ENCODE measurements at regions not wholly inside any gene's neighbourhood (a gene's known extent, or its start where the extent isn't known, plus 50 kb on each side); places are given as distances from the start of the nearest gene placed in this dataset.

- Histone ChIP-seq H3K27me3 (no peaks in the 10 kb centered on the region), H3K4me3 (no peak overlapping the region), H3K36me3 (no peaks in the 10 kb centered on the region), H3K4me1 (no peaks in the 10 kb centered on the region), H3K9me3 (no peaks in the 10 kb centered on the region), H3K27ac (no peak overlapping the region)
- 77 to 92% (median 89%) methylated on average over 3 to 4 of the region's 4 CpGs for WGBS, 5 donors
- intact Hi-C loops (cut with DNase I; ENCODE audit: low total_unique reads), result no loop called here
- TF ChIP-seq CTCF (IDR thresholded peaks at IDR 0.05) (no peak), POLR2A (IDR thresholded peaks at IDR 0.05) (no peak), EP300 (IDR thresholded peaks at IDR 0.05) (no peak), POLR2AphosphoS5 (IDR thresholded peaks at IDR 0.05) (no peak)
- DNase-seq, result no peak
Measured at GRCh38 chr1:116224561-116224960, 113.4 kb downstream of the MAB21L3 start.

DNA sequence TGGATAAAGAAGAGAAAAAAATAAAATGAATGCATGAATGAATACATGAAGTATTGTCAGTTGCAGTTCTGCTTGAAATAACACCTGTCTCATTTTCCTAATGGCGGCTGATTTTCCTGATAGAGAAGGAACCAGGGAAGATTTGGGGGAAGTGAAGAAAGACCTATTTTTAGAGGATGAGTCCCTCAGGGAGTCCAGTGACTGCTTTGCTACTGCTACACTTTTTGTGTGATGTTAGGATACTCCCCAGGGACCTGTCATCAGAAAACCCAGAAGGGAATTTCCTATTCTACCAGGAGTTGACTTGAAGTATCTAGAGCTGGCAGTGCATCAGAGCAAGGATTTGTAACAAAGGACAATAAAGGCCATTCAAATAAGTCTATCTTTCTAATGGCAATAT lies 114.8 kb downstream of the MAB21L3 start:
- no peaks in the 10 kb centered on the region for H3K27me3 ChIP-seq
- no peaks in the 10 kb centered on the region for H3K9me3 ChIP-seq
- 93 to 97% (median 95%) methylated on average over 1 of the region's 1 CpG for WGBS, 5 donors
- no peaks in the 10 kb centered on the region for H3K36me3 ChIP-seq
- no peak overlapping the region for H3K4me3 ChIP-seq
- H3K4me1 ChIP-seq, result no peaks in the 10 kb centered on the region
- intact Hi-C loops (cut with DNase I; ENCODE audit: low total_unique reads), result no loop called here
- DNase-seq, result no peak
- TF ChIP-seq POLR2A (IDR thresholded peaks at IDR 0.05) (no peak), EP300 (IDR thresholded peaks at IDR 0.05) (no peak), POLR2AphosphoS5 (IDR thresholded peaks at IDR 0.05) (no peak), CTCF (IDR thresholded peaks at IDR 0.05) (no peak)
- H3K27ac ChIP-seq, result no peak overlapping the region

GRCh38 chr1:116228511-116228910 lies 117.3 kb downstream of the MAB21L3 start:
- H3K36me3 ChIP-seq, result no peaks in the 10 kb centered on the region
- H3K27ac ChIP-seq, result no peak overlapping the region
- no peaks in the 10 kb centered on the region for H3K9me3 ChIP-seq
- no peak overlapping the region for H3K4me3 ChIP-seq
- DNase-seq, result no peak
- 80 to 94% (median 90%) methylated on average over 2 of the region's 2 CpGs for WGBS, 5 donors
- intact Hi-C loops (cut with DNase I; ENCODE audit: low total_unique reads), result no loop called here
- H3K27me3 ChIP-seq, result no peaks in the 10 kb centered on the region
- TF ChIP-seq CTCF (IDR thresholded peaks at IDR 0.05) (no peak), EP300 (IDR thresholded peaks at IDR 0.05) (no peak), POLR2AphosphoS5 (IDR thresholded peaks at IDR 0.05) (no peak), POLR2A (IDR thresholded peaks at IDR 0.05) (no peak)
- peaks cover 0 to 4% (median 0%) of the 10 kb centered on the region in 4 donors for H3K4me1 ChIP-seq

GRCh38 chr1:116230712-116231111 lies 119.5 kb downstream of the MAB21L3 start:
- Histone ChIP-seq H3K4me3 (no peak overlapping the region), H3K9me3 (no peaks in the 10 kb centered on the region), H3K4me1 (peaks cover 0 to 4% (median 0%) of the 10 kb centered on the region in 4 donors), H3K27me3 (no peaks in the 10 kb centered on the region), H3K27ac (no peak overlapping the region), H3K36me3 (no peaks in the 10 kb centered on the region)
- intact Hi-C loops (cut with DNase I; ENCODE audit: low total_unique reads), result no loop called here
- TF ChIP-seq EP300 (IDR thresholded peaks at IDR 0.05) (no peak), POLR2A (IDR thresholded peaks at IDR 0.05) (no peak), CTCF (IDR thresholded peaks at IDR 0.05) (no peak), POLR2AphosphoS5 (IDR thresholded peaks at IDR 0.05) (no peak)
- no peak for DNase-seq
- 12 to 25% (median 17%) methylated on average over 1 of the region's 1 CpG for WGBS, 5 donors
